KMS-11 (cell line): ENCODE measurements at regions not wholly inside any gene's neighbourhood (a gene's known extent, or its start where the extent isn't known, plus 50 kb on each side); places are given as distances from the start of the nearest gene placed in this dataset.

ENCODE experiments used
- H2AFZ ChIP-seq: fragments of 200-600 bp; sonication (generic); 2 replicates; pipeline ENCODE4 v1.6.1; 2016; ENCODE audit warnings: antibody characterized with exemption, mixed run types, low read depth
- H3K27ac ChIP-seq: fragments of 200-600 bp; sonication (generic); 2 replicates; pipeline ENCODE4 v1.6.1; 2016; ENCODE audit warnings: mild to moderate bottlenecking, mixed run types
- H3K27me3 ChIP-seq: fragments of 200-600 bp; sonication (generic); 2 replicates; pipeline ENCODE4 v1.6.1; 2017; ENCODE audit warnings: mild to moderate bottlenecking, low read depth, mixed run types, moderate library complexity; ENCODE audit not compliant: insufficient read depth
- H3K36me3 ChIP-seq: fragments of 200-600 bp; sonication (generic); 2 replicates; pipeline ENCODE4 v1.6.1; 2017; ENCODE audit warnings: mild to moderate bottlenecking, mixed run types; ENCODE audit not compliant: insufficient read depth
- H3K4me1 ChIP-seq: fragments of 200-600 bp; sonication (generic); 2 replicates; pipeline ENCODE4 v1.6.1; 2016; ENCODE audit warnings: mild to moderate bottlenecking, low read depth, mixed run types; ENCODE audit not compliant: poor library complexity, severe bottlenecking
- H3K4me2 ChIP-seq: fragments of 200-600 bp; sonication (generic); 2 replicates; pipeline ENCODE4 v1.7.0; 2016; ENCODE audit warnings: mild to moderate bottlenecking, mixed run types
- H3K4me3 ChIP-seq: fragments of 200-600 bp; sonication (generic); IDR thresholded peaks from 2 replicates; pipeline ENCODE4 v1.6.1; 2017; ENCODE audit warnings: low read depth, low read length, mixed read lengths; ENCODE audit not compliant: insufficient read depth
- H3K79me2 ChIP-seq: fragments of 200-600 bp; sonication (generic); 2 replicates; pipeline ENCODE4 v1.6.1; 2016; ENCODE audit warnings: low read depth, mixed run types; ENCODE audit not compliant: insufficient read depth
- H3K9ac ChIP-seq: fragments of 200-600 bp; sonication (generic); 2 replicates; pipeline ENCODE4 v1.6.1; 2016; ENCODE audit warnings: mild to moderate bottlenecking, mixed run types
- H4K20me1 ChIP-seq: fragments of 200-600 bp; sonication (generic); 2 replicates; pipeline ENCODE4 v1.6.1; 2016; ENCODE audit warnings: mild to moderate bottlenecking, mixed run types; ENCODE audit not compliant: insufficient read depth
- CTCF ChIP-seq: fragments of 200-600 bp; sonication (generic); conservative IDR thresholded peaks from 2 replicates; pipeline ENCODE4 v1.6.1; 2017; ENCODE audit warnings: low read depth, mild to moderate bottlenecking, antibody characterized with exemption, low read length, moderate library complexity, mixed read lengths

DNA sequence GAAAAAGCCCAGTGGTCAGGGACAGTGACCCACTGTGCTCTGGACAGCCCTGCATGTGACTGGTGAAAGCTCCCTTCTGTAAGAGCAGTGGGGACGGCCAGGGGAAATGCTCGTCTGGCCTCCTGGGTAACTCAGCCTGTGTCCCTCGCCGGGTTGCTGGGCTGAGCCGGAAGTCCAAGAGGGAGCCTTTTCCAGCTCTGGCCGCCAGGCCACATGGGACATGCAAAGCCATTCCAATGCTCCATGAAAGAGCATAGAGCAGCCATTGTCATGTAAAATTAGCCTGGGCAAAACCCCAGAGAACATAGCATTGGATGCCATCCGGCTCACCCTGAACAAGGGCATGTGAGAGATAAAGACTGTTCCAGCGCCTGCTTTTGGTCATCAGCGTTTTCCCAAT is 64.9 kb upstream of the ADRB1 start:
- peaks cover 50% of the 10 kb centered on the region for H3K4me1 ChIP-seq
- no peak overlapping the region for H2AFZ ChIP-seq
- no peak overlapping the region for H3K4me3 ChIP-seq
- no peaks in the 10 kb centered on the region for H3K36me3 ChIP-seq
- no peak overlapping the region for H3K27ac ChIP-seq
- peak overlapping the region; percentile 29; the same call in 1 of the 2 replicates for H3K4me2 ChIP-seq
- H4K20me1 ChIP-seq, result no peaks in the 10 kb centered on the region
- H3K79me2 ChIP-seq, result no peaks in the 10 kb centered on the region
- TF ChIP-seq CTCF, result no peak
- no peak overlapping the region for H3K9ac ChIP-seq
- H3K27me3 ChIP-seq, result no peaks in the 10 kb centered on the region

DNA sequence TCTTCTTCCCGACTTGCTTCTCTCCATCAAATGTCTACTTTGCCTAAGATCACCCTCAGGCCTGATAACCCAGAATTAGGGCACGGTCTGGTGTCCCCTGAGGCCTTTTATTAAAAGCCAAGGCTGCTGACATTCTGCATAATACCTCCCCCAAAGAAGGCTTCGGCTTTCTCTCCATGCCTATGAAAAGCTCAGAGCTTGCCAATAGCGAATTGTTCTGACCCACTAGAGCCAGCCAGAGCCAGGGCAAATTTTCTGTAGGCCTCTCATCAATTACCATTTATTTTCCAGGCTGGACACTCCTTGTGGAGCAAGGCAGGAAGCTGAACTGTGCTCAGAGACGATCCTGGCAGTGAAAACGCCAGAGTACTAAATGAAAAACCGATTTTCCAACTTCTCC is 64.3 kb upstream of the ADRB1 start:
- Histone ChIP-seq H3K4me2 (no peak overlapping the region), H3K79me2 (no peaks in the 10 kb centered on the region), H3K36me3 (no peaks in the 10 kb centered on the region), H2AFZ (no peak overlapping the region), H3K27ac (no peak overlapping the region), H3K9ac (no peak overlapping the region), H3K27me3 (no peaks in the 10 kb centered on the region), H4K20me1 (no peaks in the 10 kb centered on the region), H3K4me3 (no peak overlapping the region), H3K4me1 (peaks cover 56% of the 10 kb centered on the region)
- TF ChIP-seq CTCF, result no peak

DNA sequence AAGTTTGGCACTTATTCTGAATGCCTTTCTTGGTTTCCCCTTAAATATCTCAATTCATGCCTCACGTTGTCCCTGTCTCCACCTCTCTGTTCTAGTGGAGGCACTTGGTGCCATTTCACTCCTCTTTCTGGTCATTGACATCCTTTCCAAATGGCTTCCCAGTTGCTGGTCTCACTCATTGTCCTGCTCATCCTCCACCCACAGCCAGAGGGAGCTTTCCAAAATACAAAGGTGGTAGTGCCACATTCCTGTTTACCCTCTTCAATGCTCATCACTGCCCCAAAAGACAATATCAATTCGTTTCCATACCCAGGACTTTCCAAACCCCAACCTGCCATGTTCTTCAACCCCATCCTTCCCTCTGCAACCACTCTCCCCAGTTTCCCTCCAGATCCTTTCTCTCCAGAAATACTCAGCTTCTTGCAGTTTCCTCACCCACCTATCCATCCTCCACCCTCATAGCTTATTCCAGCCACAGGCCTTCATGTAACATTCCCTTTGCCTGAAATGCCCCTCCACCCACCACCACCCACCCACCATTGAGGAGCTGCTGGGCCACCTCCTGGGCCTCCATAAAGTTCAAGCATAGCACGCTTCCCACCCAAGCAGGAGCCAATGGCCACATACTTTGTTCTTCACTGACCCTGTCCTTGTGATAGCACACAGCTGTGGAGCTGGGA is 63.1 kb upstream of the ADRB1 start:
- no peaks in the 10 kb centered on the region for H4K20me1 ChIP-seq
- H2AFZ ChIP-seq, result no peak overlapping the region

DNA sequence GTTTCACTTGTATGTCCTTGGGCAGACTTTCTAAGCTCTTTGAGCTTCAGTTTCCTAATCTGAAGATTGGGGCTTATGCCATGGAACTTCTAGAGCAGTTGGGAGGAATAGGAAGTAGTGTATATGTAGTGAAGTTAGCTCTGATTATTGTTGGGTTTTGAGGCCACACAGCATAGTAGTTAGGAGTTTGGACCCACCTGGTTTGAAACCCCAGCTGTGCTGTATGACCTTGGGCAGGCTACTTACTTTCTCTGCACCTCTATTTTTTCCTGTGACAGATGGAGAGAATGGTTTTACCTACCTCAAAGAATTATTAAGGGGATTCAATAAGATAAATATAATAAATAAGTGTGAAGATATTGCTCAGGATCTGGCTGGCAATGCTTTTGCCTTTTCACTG is 61.4 kb upstream of the ADRB1 start:
- Histone ChIP-seq H3K36me3 (no peaks in the 10 kb centered on the region), H3K4me1 (peaks cover 61% of the 10 kb centered on the region), H3K4me3 (no peak overlapping the region), H3K27ac (peak overlapping the region; percentile 73), H3K9ac (peak overlapping the region; percentile 13; the same call in 1 of the 2 replicates), H3K79me2 (no peaks in the 10 kb centered on the region), H2AFZ (peak overlapping the region; percentile 58; the same call in 1 of the 2 replicates), H3K27me3 (peaks cover 4% of the 10 kb centered on the region; the same call in 1 of the 2 replicates), H3K4me2 (peak overlapping the region; percentile 94), H4K20me1 (no peaks in the 10 kb centered on the region)
- TF ChIP-seq CTCF, result no peak

More for the DNA sequence above, 63.1 kb upstream of the ADRB1 start:
- no peaks in the 10 kb centered on the region for H3K27me3 ChIP-seq
- no peak overlapping the region for H3K9ac ChIP-seq
- no peak overlapping the region for H3K27ac ChIP-seq
- H3K4me3 ChIP-seq, result no peak overlapping the region
- no peak overlapping the region for H3K4me2 ChIP-seq
- peaks cover 61% of the 10 kb centered on the region for H3K4me1 ChIP-seq
- 0 out of 2 replicates have a peak, but pooled peaks have one; percentile 21 for TF ChIP-seq CTCF
- no peaks in the 10 kb centered on the region for H3K79me2 ChIP-seq
- no peaks in the 10 kb centered on the region for H3K36me3 ChIP-seq
